ENCODE measurements at regions not wholly inside any gene's neighbourhood (a gene's known extent, or its start where the extent isn't known, plus 50 kb on each side); places are given as distances from the start of the nearest gene placed in this dataset.

- no peaks in the 10 kb centered on the region for H3K36me3 ChIP-seq (ENCODE audit: insufficient read depth, insufficient read length, low read length)
- DNase-seq (ENCODE audit: low read depth, low spot score): no peak
- H3K4me3 ChIP-seq (ENCODE audit: insufficient read length, low read depth): no peak overlapping the region
- TF ChIP-seq ZNF274 (IDR thresholded peaks at IDR 0.05; ENCODE audit: low read depth, low read length): no peak
- no peak for TF ChIP-seq SUZ12 (IDR thresholded peaks at IDR 0.05; ENCODE audit: extremely low read depth, insufficient read depth, insufficient read length)
- no peak for TF ChIP-seq YY1 (IDR thresholded peaks at IDR 0.05; ENCODE audit: insufficient read depth, insufficient read length)
- H3K4me1 ChIP-seq (ENCODE audit: insufficient read depth, insufficient read length): no peaks in the 10 kb centered on the region
- H3K27me3 ChIP-seq (ENCODE audit: insufficient read depth, insufficient read length): no peaks in the 10 kb centered on the region
- H3K9ac ChIP-seq (ENCODE audit: insufficient read length, low read depth): no peak overlapping the region
- H3K9me3 ChIP-seq (ENCODE audit: insufficient read depth, low read length): no peaks in the 10 kb centered on the region
Observed at GRCh38 chr2:22697054-22697788, 687.8 kb upstream of the KLHL29 start.

- Histone ChIP-seq H3K4me1 (ENCODE audit: insufficient read depth, insufficient read length) (no peaks in the 10 kb centered on the region), H3K9me3 (ENCODE audit: insufficient read depth, low read length) (no peaks in the 10 kb centered on the region), H3K9ac (ENCODE audit: insufficient read length, low read depth) (no peak overlapping the region), H3K27me3 (ENCODE audit: insufficient read depth, insufficient read length) (no peaks in the 10 kb centered on the region), H3K36me3 (ENCODE audit: insufficient read depth, insufficient read length, low read length) (no peaks in the 10 kb centered on the region), H3K4me3 (ENCODE audit: insufficient read length, low read depth) (no peak overlapping the region)
- DNase-seq (ENCODE audit: low read depth, low spot score): no peak
- TF ChIP-seq ZNF274 (IDR thresholded peaks at IDR 0.05; ENCODE audit: low read depth, low read length) (no peak), YY1 (IDR thresholded peaks at IDR 0.05; ENCODE audit: insufficient read depth, insufficient read length) (no peak), SUZ12 (IDR thresholded peaks at IDR 0.05; ENCODE audit: extremely low read depth, insufficient read depth, insufficient read length) (no peak)
Observed at GRCh38 chr2:22701561-22702160, 683.3 kb upstream of the KLHL29 start.

GRCh38 chr2:22703286-22703920 is 681.6 kb upstream of the KLHL29 start:
- no peak for DNase-seq (ENCODE audit: low read depth, low spot score)
- no peak for TF ChIP-seq SUZ12 (IDR thresholded peaks at IDR 0.05; ENCODE audit: extremely low read depth, insufficient read depth, insufficient read length)
- TF ChIP-seq YY1 (IDR thresholded peaks at IDR 0.05; ENCODE audit: insufficient read depth, insufficient read length): no peak
- TF ChIP-seq ZNF274 (IDR thresholded peaks at IDR 0.05; ENCODE audit: low read depth, low read length): no peak
- H3K9me3 ChIP-seq (ENCODE audit: insufficient read depth, low read length): no peaks in the 10 kb centered on the region
- no peaks in the 10 kb centered on the region for H3K27me3 ChIP-seq (ENCODE audit: insufficient read depth, insufficient read length)
- H3K9ac ChIP-seq (ENCODE audit: insufficient read length, low read depth): no peak overlapping the region
- no peaks in the 10 kb centered on the region for H3K4me1 ChIP-seq (ENCODE audit: insufficient read depth, insufficient read length)
- no peaks in the 10 kb centered on the region for H3K36me3 ChIP-seq (ENCODE audit: insufficient read depth, insufficient read length, low read length)
- no peak overlapping the region for H3K4me3 ChIP-seq (ENCODE audit: insufficient read length, low read depth)

GRCh38 chr2:22719396-22719795 is 665.6 kb upstream of the KLHL29 start:
- Histone ChIP-seq H3K4me3 (ENCODE audit: insufficient read length, low read depth) (no peak overlapping the region), H3K4me1 (ENCODE audit: insufficient read depth, insufficient read length) (no peaks in the 10 kb centered on the region), H3K36me3 (ENCODE audit: insufficient read depth, insufficient read length, low read length) (no peaks in the 10 kb centered on the region), H3K27me3 (ENCODE audit: insufficient read depth, insufficient read length) (no peaks in the 10 kb centered on the region), H3K9me3 (ENCODE audit: insufficient read depth, low read length) (peaks cover 10% of the 10 kb centered on the region; the same call in 1 of the 2 replicates), H3K9ac (ENCODE audit: insufficient read length, low read depth) (no peak overlapping the region)
- DNase-seq (ENCODE audit: low read depth, low spot score): no peak
- TF ChIP-seq ZNF274 (IDR thresholded peaks at IDR 0.05; ENCODE audit: low read depth, low read length): no peak
- no peak for TF ChIP-seq YY1 (IDR thresholded peaks at IDR 0.05; ENCODE audit: insufficient read depth, insufficient read length)
- no peak for TF ChIP-seq SUZ12 (IDR thresholded peaks at IDR 0.05; ENCODE audit: extremely low read depth, insufficient read depth, insufficient read length)

- Histone ChIP-seq H3K9ac (ENCODE audit: insufficient read length, low read depth) (no peak overlapping the region), H3K4me1 (ENCODE audit: insufficient read depth, insufficient read length) (no peaks in the 10 kb centered on the region), H3K9me3 (ENCODE audit: insufficient read depth, low read length) (no peaks in the 10 kb centered on the region), H3K36me3 (ENCODE audit: insufficient read depth, insufficient read length, low read length) (no peaks in the 10 kb centered on the region), H3K4me3 (ENCODE audit: insufficient read length, low read depth) (no peak overlapping the region), H3K27me3 (ENCODE audit: insufficient read depth, insufficient read length) (no peaks in the 10 kb centered on the region)
- TF ChIP-seq YY1 (IDR thresholded peaks at IDR 0.05; ENCODE audit: insufficient read depth, insufficient read length): no peak
- no peak for TF ChIP-seq SUZ12 (IDR thresholded peaks at IDR 0.05; ENCODE audit: extremely low read depth, insufficient read depth, insufficient read length)
- no peak for TF ChIP-seq ZNF274 (IDR thresholded peaks at IDR 0.05; ENCODE audit: low read depth, low read length)
- no peak for DNase-seq (ENCODE audit: low read depth, low spot score)
Observed at GRCh38 chr2:22729466-22729865, 655.5 kb upstream of the KLHL29 start.

GRCh38 chr2:22734373-22735045 is 650.5 kb upstream of the KLHL29 start:
- Histone ChIP-seq H3K9ac (ENCODE audit: insufficient read length, low read depth) (no peak overlapping the region), H3K4me3 (ENCODE audit: insufficient read length, low read depth) (no peak overlapping the region), H3K27me3 (ENCODE audit: insufficient read depth, insufficient read length) (no peaks in the 10 kb centered on the region), H3K36me3 (ENCODE audit: insufficient read depth, insufficient read length, low read length) (no peaks in the 10 kb centered on the region), H3K9me3 (ENCODE audit: insufficient read depth, low read length) (no peaks in the 10 kb centered on the region), H3K4me1 (ENCODE audit: insufficient read depth, insufficient read length) (no peaks in the 10 kb centered on the region)
- TF ChIP-seq ZNF274 (IDR thresholded peaks at IDR 0.05; ENCODE audit: low read depth, low read length): no peak
- no peak for TF ChIP-seq SUZ12 (IDR thresholded peaks at IDR 0.05; ENCODE audit: extremely low read depth, insufficient read depth, insufficient read length)
- TF ChIP-seq YY1 (IDR thresholded peaks at IDR 0.05; ENCODE audit: insufficient read depth, insufficient read length): no peak
- no peak for DNase-seq (ENCODE audit: low read depth, low spot score)

- no peaks in the 10 kb centered on the region for H3K4me1 ChIP-seq (ENCODE audit: insufficient read depth, insufficient read length)
- no peak for DNase-seq (ENCODE audit: low read depth, low spot score)
- no peak overlapping the region for H3K9ac ChIP-seq (ENCODE audit: insufficient read length, low read depth)
Observed at GRCh38 chr2:22737144-22737543, 647.8 kb upstream of the KLHL29 start.

More at GRCh38 chr2:22737144-22737543, 647.8 kb upstream of the KLHL29 start:
- TF ChIP-seq SUZ12 (IDR thresholded peaks at IDR 0.05; ENCODE audit: extremely low read depth, insufficient read depth, insufficient read length) (no peak), YY1 (IDR thresholded peaks at IDR 0.05; ENCODE audit: insufficient read depth, insufficient read length) (no peak), ZNF274 (IDR thresholded peaks at IDR 0.05; ENCODE audit: low read depth, low read length) (no peak)
- Histone ChIP-seq H3K27me3 (ENCODE audit: insufficient read depth, insufficient read length) (no peaks in the 10 kb centered on the region), H3K9me3 (ENCODE audit: insufficient read depth, low read length) (no peaks in the 10 kb centered on the region), H3K4me3 (ENCODE audit: insufficient read length, low read depth) (no peak overlapping the region), H3K36me3 (ENCODE audit: insufficient read depth, insufficient read length, low read length) (no peaks in the 10 kb centered on the region)
